Sigmoid colon (tissue), 4 donors: ENCODE measurements at regions not wholly inside any gene's neighbourhood (a gene's known extent, or its start where the extent isn't known, plus 50 kb on each side); places are given as distances from the start of the nearest gene placed in this dataset.

Source experiments
- POLR2AphosphoS5 ChIP-seq, 4 donors: sonication (generic); formaldehyde crosslinking; IDR thresholded peaks; one replicate each; pipeline ENCODE4 v1.6.1; 2017; ENCODE audit warnings: antibody characterized with exemption in 4 of 4
- TF ChIP-seq, protein P1 (sequence below), 4 experiments: fragments of 450-650 bp in 3 of 4; fragments of 200-600 bp in 1 of 4; IDR thresholded peaks; one replicate each; pipeline ENCODE4 v1.5.1; 2016 to 2019; ENCODE audit warnings: antibody characterized with exemption in 4 of 4, mild to moderate bottlenecking in 3 of 4, moderate library complexity in 2 of 4

DNA sequence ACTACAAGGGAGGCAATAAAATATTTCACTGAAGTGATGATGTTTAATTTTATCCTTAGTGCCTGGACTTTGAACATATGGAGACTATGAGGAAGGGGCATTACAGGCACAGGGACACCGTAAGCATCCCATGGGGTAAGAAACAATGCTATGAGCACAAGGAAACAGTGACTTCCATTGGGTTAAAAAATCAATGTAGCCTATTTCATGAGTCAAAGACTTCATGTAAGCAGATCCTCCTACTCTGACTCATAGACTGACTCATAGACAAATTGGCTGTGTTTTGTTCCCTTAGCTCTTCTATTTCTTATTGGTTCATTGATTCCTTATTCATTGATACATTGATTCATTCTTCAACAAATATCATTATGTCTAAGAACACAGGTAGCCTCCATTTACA, 351.0 kb downstream of the PRELID2 start:
- TF ChIP-seq, protein P1, sequence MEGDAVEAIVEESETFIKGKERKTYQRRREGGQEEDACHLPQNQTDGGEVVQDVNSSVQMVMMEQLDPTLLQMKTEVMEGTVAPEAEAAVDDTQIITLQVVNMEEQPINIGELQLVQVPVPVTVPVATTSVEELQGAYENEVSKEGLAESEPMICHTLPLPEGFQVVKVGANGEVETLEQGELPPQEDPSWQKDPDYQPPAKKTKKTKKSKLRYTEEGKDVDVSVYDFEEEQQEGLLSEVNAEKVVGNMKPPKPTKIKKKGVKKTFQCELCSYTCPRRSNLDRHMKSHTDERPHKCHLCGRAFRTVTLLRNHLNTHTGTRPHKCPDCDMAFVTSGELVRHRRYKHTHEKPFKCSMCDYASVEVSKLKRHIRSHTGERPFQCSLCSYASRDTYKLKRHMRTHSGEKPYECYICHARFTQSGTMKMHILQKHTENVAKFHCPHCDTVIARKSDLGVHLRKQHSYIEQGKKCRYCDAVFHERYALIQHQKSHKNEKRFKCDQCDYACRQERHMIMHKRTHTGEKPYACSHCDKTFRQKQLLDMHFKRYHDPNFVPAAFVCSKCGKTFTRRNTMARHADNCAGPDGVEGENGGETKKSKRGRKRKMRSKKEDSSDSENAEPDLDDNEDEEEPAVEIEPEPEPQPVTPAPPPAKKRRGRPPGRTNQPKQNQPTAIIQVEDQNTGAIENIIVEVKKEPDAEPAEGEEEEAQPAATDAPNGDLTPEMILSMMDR (IDR thresholded peaks at IDR 0.05), result no peak
- TF ChIP-seq POLR2AphosphoS5 (IDR thresholded peaks at IDR 0.05), result no peak
